Amniotic stem cell (primary cell): ENCODE measurements at regions not wholly inside any gene's neighbourhood (a gene's known extent, or its start where the extent isn't known, plus 50 kb on each side); places are given as distances from the start of the nearest gene placed in this dataset.
"Not testable (repeated sequence)": the region's sequence is repeated elsewhere in the genome, so short reads cannot be mapped to it uniquely, and the experiment has no call there.

ENCODE experiments used
- DNase-seq: peaks from one replicate; lab custom pipeline; 2025; lab: John Stamatoyannopoulos, UW

- DNase-seq, result no peak
Measured at GRCh38 chr22:23500508-23501260, 79.4 kb downstream of the IGLL1 start.

DNA sequence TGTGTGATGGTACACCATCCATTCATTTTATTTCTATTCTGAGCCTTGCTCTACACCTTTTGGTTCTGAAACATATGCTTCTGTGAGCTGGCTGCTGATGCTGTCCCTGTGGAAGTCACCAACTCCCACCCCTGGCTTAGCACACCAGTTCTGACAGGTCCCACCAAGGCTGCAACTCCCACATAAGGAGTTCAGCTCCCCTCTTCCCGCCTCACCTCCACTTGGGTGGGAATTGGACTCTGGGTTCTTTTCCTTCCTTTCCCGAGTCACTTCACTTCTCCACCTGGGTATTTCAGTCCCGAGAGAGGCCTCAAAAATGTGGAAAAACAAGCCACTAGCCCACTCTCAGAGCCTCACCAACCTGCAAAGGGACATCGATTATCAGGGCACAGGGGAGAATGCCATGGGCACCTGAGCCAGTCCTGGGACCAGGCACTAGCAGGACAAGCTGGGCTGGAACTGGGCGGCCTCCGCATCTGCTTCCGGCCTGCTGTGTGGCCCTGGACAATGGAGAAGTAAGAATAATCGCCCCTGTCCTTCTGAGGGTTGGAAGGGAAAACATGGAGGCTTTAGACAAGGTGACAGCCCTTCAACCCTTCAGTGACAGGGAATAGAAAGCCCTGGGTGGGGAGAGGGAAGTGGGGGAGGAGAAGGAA lies 80.1 kb downstream of the IGLL1 start:
- no peak for DNase-seq

- no peak for DNase-seq
Measured at GRCh38 chr22:23498811-23499798, 81.0 kb downstream of the IGLL1 start.

DNA sequence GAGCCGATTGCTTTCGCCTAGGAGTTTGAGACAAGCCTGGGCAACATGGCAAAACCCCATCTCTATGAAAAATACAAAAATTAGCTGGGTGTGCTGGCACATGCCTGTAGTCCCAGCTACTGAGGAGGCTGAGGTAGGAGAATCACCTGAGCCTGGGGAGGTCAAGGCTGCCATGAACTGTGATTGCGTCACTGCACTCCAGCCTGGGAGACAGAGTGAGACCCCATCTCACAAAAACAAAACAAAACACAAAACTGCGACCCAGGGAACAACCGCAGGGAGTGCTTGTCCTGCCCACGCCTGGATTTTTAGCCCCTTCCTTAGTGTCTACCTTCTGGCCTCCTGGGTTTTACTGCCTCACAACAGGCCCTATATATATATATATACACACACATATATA lies 82.2 kb downstream of the IGLL1 start:
- DNase-seq, result not testable (repeated sequence)

DNA sequence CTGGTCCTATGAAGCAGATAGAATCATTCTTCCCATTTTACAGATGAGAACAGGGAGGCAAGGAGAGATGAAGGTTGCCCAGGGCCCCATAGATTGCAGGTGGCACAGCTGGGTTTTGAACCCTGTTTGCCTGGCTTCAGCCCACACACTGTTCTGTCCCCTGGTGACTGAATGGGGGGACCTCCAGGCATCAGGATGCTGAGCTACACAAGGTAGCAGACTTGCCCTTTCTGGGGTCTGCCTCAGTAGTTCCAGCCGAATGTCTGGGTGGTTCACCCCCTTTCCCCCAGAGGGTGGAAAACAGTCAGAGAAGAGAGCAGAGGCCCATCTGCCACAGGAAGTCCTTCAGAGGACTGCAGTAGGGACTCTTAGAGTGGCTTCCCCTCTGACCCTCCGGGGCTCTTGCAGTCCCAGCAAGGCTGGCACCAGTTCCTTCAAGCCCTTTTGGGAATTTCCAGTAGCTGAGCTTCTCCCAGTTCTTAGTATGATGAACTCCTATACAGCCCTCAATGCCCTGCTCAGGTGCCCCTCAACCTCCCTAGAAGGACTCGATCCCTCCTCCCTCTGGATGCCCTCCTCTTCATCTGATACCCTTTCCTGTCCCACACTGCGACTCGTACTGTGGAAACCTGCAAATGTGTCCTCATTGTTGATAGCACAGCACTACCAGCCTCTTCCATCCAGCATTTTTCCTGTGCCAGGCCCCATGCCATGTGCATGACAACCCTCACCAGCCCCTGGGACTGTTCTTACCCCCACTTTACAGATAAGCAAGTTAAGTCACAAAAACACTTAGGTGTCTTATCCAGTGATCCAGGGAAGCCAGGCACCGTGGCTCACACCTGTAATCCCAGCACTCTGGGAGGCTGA lies 82.8 kb downstream of the IGLL1 start:
- DNase-seq, result no peak

- DNase-seq, result no peak
Measured at GRCh38 chr22:23496445-23496833, 83.7 kb downstream of the IGLL1 start.

GRCh38 chr22:23495614-23496444 lies 84.3 kb downstream of the IGLL1 start:
- DNase-seq, result no peak

DNA sequence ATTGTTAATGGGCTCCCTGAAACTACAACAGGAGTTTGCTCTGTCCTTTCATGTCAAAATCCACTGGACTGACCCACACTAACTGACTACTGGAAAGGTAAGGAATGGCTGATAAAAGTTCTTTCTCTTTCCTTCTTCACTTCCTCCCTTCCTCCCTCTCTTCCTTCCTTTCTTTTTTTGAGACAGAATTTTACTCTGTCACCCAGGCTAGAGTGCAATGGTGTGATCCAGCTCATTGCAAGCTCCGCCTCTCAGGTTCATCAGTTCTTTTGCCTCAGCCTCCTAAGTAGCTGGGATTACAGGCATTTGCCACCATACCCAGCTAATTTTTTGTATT lies 85.2 kb downstream of the IGLL1 start:
- DNase-seq, result no peak

GRCh38 chr22:23485490-23485889 lies 94.6 kb downstream of the IGLL1 start:
- DNase-seq, result no peak

GRCh38 chr22:23484651-23485050 lies 95.4 kb downstream of the IGLL1 start:
- DNase-seq, result no peak

DNA sequence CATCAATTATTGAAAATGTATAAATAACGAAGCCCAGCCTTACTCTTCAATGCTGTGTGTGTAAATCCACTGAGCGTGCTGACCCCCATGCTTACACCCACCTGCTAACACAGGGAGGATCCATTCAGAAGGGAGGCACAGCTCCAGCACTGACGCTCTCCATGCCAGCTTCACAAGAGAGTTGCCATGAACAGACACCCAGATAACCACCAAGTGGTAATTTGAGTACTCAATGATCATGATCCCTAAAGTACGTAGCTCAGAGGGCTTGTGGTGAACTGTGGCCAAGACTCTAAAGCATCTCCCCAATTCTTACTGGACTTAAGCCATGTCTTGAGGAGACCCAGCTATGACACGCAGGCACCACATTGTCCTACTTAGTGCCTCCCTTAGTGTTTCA lies 98.7 kb downstream of the IGLL1 start:
- no peak for DNase-seq

DNA sequence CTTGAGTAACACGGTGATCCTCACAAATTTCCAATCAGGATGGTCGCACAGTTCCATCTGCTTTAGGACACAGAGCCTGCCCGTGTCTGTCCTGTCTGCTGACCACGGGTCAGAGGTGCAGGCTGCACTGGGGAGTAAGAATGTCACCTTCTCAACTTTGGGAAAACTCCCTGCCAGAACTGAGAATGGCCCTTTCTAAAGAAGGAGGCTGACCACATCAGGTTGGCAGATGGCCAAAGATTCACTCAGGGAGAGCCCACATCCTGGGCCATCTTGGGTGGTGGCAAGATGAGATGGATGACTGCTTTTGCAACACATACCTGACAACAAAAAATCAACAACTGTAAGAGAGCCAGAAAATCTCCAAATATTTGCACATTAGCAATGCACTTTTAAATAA lies 101.9 kb downstream of the IGLL1 start:
- no peak for DNase-seq

GRCh38 chr22:23474531-23474930 lies 105.6 kb downstream of the IGLL1 start:
- not testable (repeated sequence) for DNase-seq

GRCh38 chr22:23473901-23474300 lies 106.2 kb downstream of the IGLL1 start:
- DNase-seq, result no peak

- not testable (repeated sequence) for DNase-seq
Measured at GRCh38 chr22:23472376-23472775, 107.7 kb downstream of the IGLL1 start.

GRCh38 chr22:23471698-23472097 lies 108.4 kb downstream of the IGLL1 start:
- DNase-seq, result no peak

DNA sequence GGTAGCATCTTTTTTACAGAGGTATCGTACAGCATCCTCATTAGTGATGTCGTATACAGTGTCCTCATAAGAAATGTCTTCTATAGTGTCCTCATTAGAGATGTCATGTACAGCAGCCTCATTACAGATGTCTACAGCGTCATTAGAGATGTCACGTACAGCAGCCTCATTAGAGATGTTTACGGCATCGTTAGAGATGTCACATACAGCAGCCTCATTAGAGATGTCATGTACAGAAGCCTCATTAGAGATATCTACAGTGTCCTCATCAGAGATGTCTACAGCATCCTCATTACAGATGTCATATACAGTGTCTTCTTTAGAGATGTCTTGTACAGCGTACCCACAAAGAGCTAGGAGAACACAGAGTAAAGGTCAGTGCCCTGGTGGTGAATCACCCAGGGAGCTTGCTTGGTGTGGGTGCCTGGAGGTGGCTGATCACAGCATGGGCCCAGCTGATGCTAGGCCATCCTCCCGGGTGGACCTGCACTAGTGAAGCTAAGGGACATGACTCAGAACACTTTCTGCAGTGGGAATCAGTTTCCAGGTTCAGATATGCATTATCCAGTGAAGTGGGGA lies 109.2 kb downstream of the IGLL1 start:
- no peak for DNase-seq

DNA sequence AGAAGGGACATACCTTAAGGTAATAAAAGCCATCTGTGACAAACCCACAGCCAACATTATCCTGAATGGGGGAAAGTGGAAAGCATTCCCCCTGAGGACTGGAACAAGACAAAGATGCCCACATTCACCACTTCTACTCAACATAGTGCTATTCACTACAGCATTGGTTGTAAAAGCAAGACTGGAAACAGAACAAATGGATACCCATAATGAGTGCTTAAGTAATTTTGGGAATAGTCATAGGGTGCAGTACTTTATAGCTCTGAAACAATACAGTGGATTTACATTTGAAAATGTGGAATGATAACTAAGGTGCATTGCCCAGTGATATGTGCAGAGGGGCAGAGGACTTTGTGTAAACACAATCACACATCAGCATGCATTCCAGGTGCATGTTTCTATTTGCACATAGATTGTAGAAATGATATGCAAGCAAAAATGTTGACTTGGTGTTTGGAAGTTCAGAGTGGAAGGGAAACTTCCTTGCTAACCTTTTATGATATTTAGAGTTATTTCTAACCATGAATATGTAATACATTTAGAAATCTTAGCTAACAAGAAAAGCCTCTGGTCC lies 112.3 kb downstream of the IGLL1 start:
- no peak for DNase-seq

GRCh38 chr22:23466351-23466750 lies 113.7 kb downstream of the IGLL1 start:
- no peak for DNase-seq

GRCh38 chr22:23464796-23465195 lies 115.3 kb downstream of the IGLL1 start:
- DNase-seq, result not testable (repeated sequence)
